Urothelium cell line (cell line): ENCODE measurements at regions not wholly inside any gene's neighbourhood (a gene's known extent, or its start where the extent isn't known, plus 50 kb on each side); places are given as distances from the start of the nearest gene placed in this dataset.

ENCODE experiments used
- DNase-seq: peaks from one replicate; pipeline ENCODE4 v3.0.0; 2011; ENCODE audit warnings: low spot score, mixed read lengths
- FAIRE-seq: peaks from 2 replicates; lab custom pipeline; 2011; peaks lifted over from hg19 to GRCh38; lab: Jason Lieb, UNC

GRCh38 chr7:155360495-155361345 lies 63.0 kb downstream of the INSIG1 start:
- DNase-seq (no peak), FAIRE-seq (no peak)

GRCh38 chr7:155361346-155361680 lies 63.6 kb downstream of the INSIG1 start:
- DNase-seq (no peak), FAIRE-seq (no peak)

DNA sequence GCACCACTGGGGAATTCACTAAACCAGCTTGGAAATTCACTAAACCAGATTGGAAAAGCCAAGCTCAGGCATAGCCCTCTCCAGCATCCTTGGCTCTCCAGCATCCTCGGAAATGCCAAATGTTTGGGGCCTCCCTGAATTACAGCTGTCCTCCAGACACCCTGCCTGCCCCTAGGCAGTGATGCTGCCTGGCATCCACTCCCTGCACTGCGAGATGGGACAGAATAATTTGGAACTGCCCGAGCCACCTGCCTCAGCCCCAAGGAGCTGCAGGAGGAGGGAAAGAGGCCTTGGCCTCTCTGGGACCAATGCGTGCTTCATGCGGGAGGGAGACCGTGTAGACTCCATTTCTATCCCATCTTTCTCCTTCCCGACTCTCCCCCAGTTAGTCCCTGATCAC lies 64.3 kb downstream of the INSIG1 start:
- DNase-seq (no peak), FAIRE-seq (no peak)

- DNase-seq, result no peak
- no peak for FAIRE-seq
These were observed 64.9 kb downstream of the INSIG1 start for GRCh38 chr7:155362380-155363145.

DNA sequence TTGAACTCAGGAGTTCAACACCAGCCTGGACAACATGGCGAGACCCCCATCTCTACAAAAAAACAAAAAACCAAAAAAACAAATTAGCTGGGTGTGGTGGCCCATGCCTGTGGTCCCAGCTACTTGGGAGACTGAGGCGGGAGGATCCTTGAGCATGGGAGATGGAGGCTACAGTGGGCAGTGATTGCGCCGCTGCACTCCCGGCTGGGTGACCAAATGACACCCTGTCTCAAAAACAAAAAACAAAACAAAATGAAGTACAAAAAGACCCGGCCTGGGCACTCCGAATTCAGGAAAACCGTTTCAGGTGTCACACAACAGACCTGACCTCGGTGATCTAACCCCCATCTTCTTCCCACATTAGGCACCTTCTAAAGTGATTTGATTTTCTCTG lies 65.5 kb downstream of the INSIG1 start:
- no peak for DNase-seq
- FAIRE-seq, result no peak

DNA sequence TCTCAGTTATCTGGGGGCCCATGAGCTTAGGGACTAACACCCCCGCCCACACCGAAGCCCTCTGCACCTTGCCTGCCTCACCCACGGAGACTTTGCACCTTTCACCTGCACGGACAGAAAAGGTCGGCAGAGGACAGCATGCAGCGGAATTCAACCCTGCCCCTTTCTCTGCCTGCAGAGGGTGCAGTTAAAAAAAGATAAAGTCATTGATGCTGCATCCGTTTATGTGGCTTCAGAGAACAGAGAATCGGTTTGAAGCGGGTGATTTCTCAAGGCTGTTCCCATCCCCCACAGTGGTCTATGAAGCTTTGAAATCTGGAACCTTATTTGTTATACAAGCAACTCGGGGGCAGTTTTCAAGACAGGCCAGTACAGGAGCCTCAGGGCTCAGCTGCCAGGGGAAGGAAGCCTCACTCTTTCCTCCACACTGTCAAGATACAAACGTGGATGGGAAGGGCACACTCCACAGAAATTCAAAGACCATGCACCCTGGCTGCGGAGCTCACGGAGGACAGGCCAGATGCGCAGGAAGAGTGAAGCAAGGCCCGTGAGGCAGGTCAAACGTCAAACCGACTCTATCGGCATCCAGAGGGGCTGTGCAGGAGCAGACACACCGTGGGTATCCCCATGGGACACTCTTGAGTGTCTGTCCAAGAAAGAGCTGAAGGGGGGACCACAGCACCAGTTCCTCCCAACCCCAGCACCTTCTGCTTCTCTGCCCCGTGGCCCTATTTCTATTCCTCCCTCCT lies 66.3 kb downstream of the INSIG1 start:
- no peak for DNase-seq
- no peak for FAIRE-seq

DNA sequence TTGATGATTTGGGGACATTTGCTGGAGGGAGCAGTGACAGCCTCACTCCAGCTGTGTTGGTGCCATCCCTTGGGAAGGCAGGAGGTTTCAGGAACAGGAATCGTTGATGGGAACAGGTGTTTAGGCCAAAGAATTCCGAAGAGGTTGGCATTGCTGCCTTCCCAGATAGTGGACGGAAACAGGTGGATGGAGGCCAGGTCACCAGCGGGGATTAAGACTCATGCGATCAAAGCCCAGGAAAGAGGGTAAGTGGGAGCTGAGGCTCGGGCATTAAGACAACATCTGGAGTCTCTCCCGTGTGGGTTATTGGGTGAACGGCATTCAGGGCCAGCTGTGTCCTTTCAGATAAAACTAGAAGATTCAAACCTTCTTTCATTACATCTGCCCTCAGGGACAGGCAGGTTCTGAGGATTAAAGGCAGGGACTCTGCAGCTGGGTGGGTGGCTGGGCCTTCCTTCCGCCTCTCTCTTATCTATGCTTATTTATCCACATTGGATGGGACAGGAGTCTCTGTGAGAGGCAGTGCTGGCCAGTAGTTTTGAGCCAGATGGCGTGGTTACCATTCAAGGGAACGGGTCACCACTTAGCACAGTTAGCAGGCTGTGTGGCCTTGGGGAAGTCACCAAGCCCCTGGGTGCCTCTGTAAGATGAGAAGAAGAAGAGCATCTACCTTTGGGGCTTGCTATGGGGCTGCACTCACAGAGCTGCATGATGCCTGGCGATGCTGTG lies 67.6 kb downstream of the INSIG1 start:
- DNase-seq (no peak), FAIRE-seq (no peak)

- no peak for DNase-seq
- FAIRE-seq, result no peak
These were observed 71.4 kb downstream of the INSIG1 start for GRCh38 chr7:155368894-155369600.

DNA sequence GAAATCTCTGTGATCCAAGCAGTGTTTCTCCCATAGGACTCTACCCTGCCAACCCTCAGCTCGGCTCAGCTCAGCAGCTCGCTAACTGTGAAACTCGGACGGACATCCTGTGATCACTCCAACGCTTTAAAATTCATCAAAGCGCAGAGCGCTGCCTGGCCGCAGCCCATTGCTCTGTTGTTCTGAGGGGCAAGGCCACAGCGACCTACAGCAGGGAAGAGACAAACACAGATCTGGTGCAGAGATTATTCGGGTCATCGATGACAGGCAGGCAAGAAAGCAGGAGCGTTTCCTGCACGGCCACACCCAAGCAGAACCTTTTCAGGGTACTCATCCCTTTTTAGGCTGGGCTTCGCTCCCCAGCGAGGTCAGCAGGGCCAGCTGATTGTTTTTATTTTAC lies 72.1 kb downstream of the INSIG1 start:
- no peak for DNase-seq
- FAIRE-seq, result no peak

DNA sequence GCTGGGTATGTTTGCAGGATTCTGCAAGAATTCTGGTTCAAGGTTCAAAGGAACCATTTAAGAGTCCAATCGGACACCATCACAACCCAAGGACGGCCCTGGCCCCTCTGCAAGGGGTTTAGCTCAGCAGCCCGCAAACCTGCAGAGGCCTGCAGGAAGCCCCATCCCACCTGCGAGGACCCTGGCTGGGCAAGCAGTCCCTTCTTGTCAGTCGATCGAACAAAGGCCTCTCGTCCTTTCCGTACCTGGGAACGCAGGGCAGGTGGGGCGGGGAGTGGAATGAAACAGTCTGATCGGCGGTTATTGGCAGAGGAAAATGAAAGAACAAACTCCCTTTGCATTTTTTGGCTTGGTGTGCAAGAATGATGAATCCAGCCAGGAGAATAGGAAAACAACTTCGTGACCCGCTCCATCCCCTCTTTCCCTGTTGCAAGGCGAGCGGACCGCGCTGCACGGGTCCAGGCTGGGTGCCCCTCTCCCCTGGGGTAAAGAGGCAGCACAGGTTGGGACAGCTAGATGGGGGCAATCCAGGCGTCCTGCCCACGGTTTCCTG lies 73.7 kb downstream of the INSIG1 start:
- DNase-seq (no peak), FAIRE-seq (no peak)

DNA sequence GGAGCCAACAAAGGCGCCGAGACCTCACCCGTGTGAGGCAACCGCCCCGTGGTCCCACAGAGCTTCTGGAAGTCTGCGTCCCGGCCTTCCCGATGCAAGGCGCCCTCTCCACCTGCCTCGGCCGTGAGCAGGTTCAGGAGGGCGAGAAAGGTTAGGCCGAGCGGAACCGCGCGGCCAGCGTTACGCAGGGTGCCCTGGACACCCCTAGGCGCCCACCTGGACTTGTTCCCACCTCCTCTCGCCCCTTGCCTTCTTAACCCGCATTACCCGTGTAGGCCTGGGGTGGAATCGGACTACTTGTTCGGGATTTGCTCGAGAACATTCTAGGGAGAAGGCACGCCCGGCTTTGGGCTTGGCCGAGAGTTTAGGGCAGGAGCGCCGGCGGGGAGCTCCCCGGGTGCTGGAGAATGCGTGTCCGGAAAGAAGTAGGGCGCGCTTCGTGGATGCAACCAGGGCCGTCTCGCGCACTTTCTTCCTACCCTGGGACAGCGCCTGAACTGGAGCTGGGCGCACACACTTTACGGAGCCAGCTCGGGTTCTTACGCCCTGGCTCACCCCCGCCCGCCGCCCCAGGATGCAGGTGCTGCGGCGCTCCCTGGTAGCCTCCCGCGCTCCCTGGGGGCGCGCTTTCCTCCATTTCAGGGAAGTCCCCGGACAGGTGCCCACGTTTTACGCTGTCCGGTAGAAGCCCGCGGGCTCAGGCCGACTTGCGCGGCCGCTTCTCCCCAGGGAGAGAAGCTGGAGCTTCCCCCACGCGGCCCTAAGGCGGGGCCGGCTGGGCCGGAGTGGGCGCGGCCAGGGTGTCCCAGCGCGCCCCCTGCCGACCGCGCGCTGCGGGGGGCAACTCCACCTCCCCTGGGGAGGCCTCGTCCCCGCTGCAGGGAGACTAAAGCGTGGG lies 74.5 kb downstream of the INSIG1 start:
- DNase-seq (peak; percentile 18), FAIRE-seq (no peak)

GRCh38 chr7:155372782-155373358 lies 75.2 kb downstream of the INSIG1 start:
- FAIRE-seq (no peak), DNase-seq (no peak)

DNA sequence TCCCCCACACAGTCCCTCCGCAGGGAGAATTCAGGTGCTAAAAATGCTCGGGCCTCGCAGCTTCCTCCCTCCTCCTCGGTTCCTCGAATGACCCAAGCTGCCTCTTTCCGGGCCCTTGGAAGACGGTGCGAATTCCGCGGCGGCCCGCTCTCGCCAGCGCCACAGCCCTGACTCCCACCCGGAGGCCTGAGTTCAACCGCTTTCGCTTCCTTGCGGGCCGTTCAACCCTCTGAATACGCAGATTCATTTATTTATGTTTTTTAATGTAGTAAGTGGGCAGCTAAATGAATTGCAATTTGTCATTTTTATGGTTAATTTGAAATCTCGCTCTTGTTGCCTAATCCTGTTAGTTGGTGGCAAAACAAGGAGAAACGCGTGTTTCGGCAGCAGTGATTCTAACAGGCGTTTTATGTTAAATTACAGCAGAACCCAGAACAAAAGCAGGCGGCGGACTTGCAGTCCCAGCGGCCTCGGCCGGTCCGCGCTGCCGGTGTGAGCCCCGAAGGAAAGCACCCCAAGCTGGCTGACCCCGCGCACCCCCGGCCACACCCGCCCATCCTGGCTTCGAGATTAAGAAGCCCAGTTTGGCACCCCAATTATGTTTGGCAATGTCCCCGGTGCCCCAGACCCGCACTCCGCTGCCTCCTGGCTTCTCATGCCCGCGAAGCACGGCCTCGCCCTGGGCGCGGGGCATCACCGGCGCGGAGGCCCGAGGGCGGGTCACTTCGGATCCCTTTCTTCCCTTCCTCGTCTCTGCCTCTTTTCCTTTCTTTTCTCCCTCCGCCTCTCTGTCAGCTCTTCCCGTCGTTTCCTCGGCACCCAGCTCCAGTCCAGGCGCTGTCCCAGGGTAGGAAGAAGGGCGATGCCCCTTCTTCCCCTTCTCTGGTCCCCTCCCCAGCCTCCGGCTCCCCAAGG lies 75.9 kb downstream of the INSIG1 start:
- FAIRE-seq, result no peak
- DNase-seq, result no peak

- DNase-seq (no peak), FAIRE-seq (no peak)
These were observed 76.9 kb downstream of the INSIG1 start for GRCh38 chr7:155374276-155375252.

GRCh38 chr7:155375337-155376277 lies 77.9 kb downstream of the INSIG1 start:
- FAIRE-seq, result no peak
- DNase-seq, result no peak
